Esophagus squamous epithelium (tissue), 5 donors: ENCODE measurements at regions not wholly inside any gene's neighbourhood (a gene's known extent, or its start where the extent isn't known, plus 50 kb on each side); places are given as distances from the start of the nearest gene placed in this dataset.
"Not testable (repeated sequence)": the region's sequence is repeated elsewhere in the genome, so short reads cannot be mapped to it uniquely, and the experiment has no call there.

Experiments used
- DNase-seq: peaks from one replicate; lab custom pipeline; 2025; lab: John Stamatoyannopoulos, UW
- H3K27ac ChIP-seq, 4 donors: fragments of 200-600 bp; sonication (generic); one replicate each; pipeline ENCODE4 v1.5.1; 2016 to 2019; ENCODE audit warnings: mild to moderate bottlenecking in 1 of 4
- H3K27me3 ChIP-seq, 4 donors: fragments of 200-600 bp; sonication (generic); 1 replicate in 3 of 4; 2 replicates in 1 of 4; pipeline versions ENCODE4 v1.5.1 to v1.6.0; 2017 to 2021; ENCODE audit warnings: antibody characterized with exemption in 1 of 4
- H3K36me3 ChIP-seq, 3 donors: fragments of 200-600 bp; sonication (generic); one replicate each; pipeline ENCODE4 v1.5.1; 2016 to 2019
- H3K4me1 ChIP-seq, 3 donors: fragments of 200-600 bp; sonication (generic); one replicate each; pipeline ENCODE4 v1.5.1; 2017 to 2019
- H3K4me3 ChIP-seq, 4 donors: fragments of 200-600 bp; sonication (generic); 1 replicate in 3 of 4; 2 replicates in 1 of 4; pipeline ENCODE4 v1.5.1; 2016 to 2019; ENCODE audit warnings: mild to moderate bottlenecking in 2 of 4, moderate library complexity in 1 of 4
- H3K9me3 ChIP-seq, 3 donors: fragments of 200-600 bp; sonication (generic); one replicate each; pipeline ENCODE4 v1.5.1; 2016 to 2019
- CTCF ChIP-seq, 6 experiments: fragments of 450-650 bp in 4 of 6; fragments of 200-600 bp in 2 of 6; sonication (generic) in 2 of 6; IDR thresholded peaks; one replicate each; pipeline ENCODE4 v1.5.1; 2016 to 2019; ENCODE audit warnings: antibody characterized with exemption in 6 of 6, mild to moderate bottlenecking in 4 of 6, moderate library complexity in 4 of 6
- POLR2A ChIP-seq, 4 donors: fragments of 450-650 bp; IDR thresholded peaks; one replicate each; pipeline ENCODE4 v1.6.1; 2017; ENCODE audit warnings: antibody characterized with exemption in 4 of 4, mild to moderate bottlenecking in 4 of 4, moderate library complexity in 3 of 4
- WGBS, 2 donors: methylation state at CpG; one replicate each; pipeline ENCODE4 v1.1.5; 2018; 5-methylcytosine and 5-hydroxymethylcytosine counted together
- intact Hi-C: fragments of 100-400 bp; cut with DNase I; formaldehyde crosslinking; loops from one replicate; pipeline ENCODE4 v1.15.0; 2022
- donor health status: DM: yes; HTN: yes; CAD: no.

DNA sequence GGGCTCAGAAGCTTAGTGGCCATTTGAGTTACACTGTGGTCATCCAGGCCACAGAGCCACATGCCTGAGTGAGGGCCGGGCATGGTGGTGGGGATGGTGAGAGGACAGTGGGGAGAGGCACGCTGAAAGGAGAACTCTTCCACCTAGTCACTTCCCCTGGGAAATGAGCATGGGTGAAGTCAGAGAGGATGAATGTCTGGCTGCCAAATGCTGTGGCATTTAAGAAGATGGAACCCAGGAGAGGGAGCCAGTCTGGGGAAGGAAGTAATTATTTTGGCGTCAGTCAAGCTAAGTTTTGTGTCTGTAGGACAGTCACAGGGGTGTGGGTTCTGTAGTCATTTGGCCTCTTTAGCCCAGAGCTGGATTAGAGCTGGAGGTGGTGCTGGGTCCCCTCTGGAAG, 86.0 kb upstream of the PODXL start:
- Histone ChIP-seq H3K36me3 (no peaks in the 10 kb centered on the region), H3K9me3 (no peaks in the 10 kb centered on the region), H3K27ac (no peak overlapping the region), H3K4me3 (no peak overlapping the region), H3K4me1 (no peaks in the 10 kb centered on the region), H3K27me3 (no peaks in the 10 kb centered on the region)
- no peak for TF ChIP-seq CTCF (IDR thresholded peaks at IDR 0.05)
- TF ChIP-seq POLR2A (IDR thresholded peaks at IDR 0.05): no peak
- 37 to 44% methylated on average over 2 to 3 of the region's 3 CpGs for WGBS, 2 donors
- intact Hi-C loops: no loop called here
- DNase-seq: no peak

DNA sequence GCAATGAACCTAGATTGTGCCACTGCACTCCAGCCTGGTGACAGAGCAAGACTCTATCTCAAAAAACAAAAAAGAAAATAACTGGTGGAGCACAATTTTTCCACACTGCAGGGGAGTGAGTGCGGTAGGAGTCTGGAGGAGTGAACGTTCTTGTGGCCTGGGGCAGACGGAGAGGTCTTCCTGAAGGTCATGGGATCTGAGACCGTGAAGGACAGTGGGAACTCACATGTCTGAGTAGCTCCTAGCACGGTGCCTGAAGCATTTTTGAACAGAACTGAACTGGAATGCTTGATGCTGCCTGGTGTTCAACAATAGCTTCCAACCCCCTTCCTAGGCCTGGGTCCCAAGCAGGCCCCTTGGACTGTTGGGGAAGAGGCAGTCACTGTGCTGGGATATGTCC, 84.3 kb upstream of the PODXL start:
- H3K27me3 ChIP-seq: no peaks in the 10 kb centered on the region
- no peaks in the 10 kb centered on the region for H3K9me3 ChIP-seq
- H3K27ac ChIP-seq: no peak overlapping the region
- 72 to 80% methylated on average over 5 of the region's 5 CpGs for WGBS, 2 donors
- H3K4me3 ChIP-seq: no peak overlapping the region
- H3K4me1 ChIP-seq: no peaks in the 10 kb centered on the region
- TF ChIP-seq CTCF (IDR thresholded peaks at IDR 0.05): no peak
- TF ChIP-seq POLR2A (IDR thresholded peaks at IDR 0.05): no peak
- no peak for DNase-seq
- no peaks in the 10 kb centered on the region for H3K36me3 ChIP-seq
- intact Hi-C loops: no loop called here

DNA sequence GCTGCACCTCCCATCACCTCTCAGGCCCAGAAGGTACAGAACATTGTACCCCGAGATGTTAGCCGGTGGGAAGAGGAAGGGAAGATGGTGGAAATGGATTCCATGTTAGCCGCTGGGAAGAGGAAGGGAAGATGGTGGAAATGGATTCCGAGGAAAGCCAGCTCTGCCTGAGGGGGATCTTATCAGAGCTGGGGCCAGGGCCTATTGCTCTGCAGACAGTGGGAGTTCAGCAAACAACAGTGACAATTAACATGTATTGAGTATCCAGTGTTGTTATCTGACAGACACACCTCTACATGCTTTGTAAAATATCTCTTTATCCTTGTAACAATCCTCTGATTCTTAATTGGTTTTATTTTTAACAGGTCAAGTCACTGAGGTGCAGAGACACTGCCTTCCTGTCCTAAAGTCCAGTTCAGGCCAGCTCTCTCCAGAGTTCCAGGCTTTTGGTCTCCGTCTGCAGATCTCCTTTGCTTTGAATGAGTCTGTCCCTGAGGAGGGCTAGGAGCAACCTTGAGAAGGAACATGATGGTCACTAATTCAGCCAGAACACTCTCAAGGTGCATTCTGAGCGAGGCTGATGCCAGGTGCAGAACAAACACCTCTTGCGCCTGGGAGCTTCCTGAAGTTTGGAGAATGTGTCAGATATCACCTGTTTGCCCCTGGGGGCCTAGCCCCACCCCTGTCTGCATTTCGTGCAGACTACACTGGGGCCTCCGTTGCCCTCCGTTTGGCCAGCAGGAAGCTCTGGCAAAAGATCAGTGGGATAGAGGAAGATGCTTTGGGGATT, 82.4 kb upstream of the PODXL start:
- no peak for TF ChIP-seq POLR2A (IDR thresholded peaks at IDR 0.05)
- TF ChIP-seq CTCF (IDR thresholded peaks at IDR 0.05): no peak
- Histone ChIP-seq H3K9me3 (no peaks in the 10 kb centered on the region), H3K36me3 (no peaks in the 10 kb centered on the region), H3K27ac (no peak overlapping the region), H3K4me1 (peaks cover 0 to under 1% (median 0%) of the 10 kb centered on the region in 3 donors), H3K4me3 (no peak overlapping the region), H3K27me3 (no peaks in the 10 kb centered on the region)
- WGBS, 2 donors: 66 to 86% methylated on average over 5 to 9 of the region's 10 CpGs
- no peak for DNase-seq
- intact Hi-C loops: no loop called here

- H3K9me3 ChIP-seq: no peaks in the 10 kb centered on the region
- no peaks in the 10 kb centered on the region for H3K36me3 ChIP-seq
- 68 to 83% methylated on average over 1 to 2 of the region's 8 CpGs for WGBS, 2 donors
- no peak for DNase-seq
- no peaks in the 10 kb centered on the region for H3K27me3 ChIP-seq
- TF ChIP-seq POLR2A (IDR thresholded peaks at IDR 0.05) (no peak), CTCF (IDR thresholded peaks at IDR 0.05) (no peak)
- intact Hi-C loops: no loop called here
- peaks cover 0 to 6% (median 0%) of the 10 kb centered on the region in 3 donors for H3K4me1 ChIP-seq
- no peak overlapping the region for H3K27ac ChIP-seq
- H3K4me3 ChIP-seq: no peak overlapping the region
These were observed 81.4 kb upstream of the PODXL start for GRCh38 chr7:131637859-131638258.

DNA sequence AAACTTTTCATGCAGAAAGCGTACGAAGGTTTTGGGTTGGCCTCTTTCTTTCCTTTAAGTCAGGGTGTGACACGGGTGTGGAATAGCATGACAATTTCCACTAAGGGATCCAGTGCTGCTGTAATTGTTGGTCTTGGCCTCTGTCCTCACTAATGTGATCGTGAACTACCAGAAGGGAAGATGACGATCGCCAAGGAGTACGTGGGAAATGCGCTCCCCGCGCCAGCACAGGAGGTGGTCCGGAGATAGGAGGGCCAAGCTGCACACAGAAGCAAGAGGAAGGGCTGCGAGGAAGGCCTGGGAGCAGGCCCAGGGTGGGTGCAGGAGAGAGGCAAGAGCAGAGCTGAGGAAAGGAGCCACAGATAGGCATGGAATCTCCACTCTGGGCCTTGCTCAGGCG, 79.7 kb upstream of the PODXL start:
- H3K27ac ChIP-seq: no peak overlapping the region
- no peak for TF ChIP-seq POLR2A (IDR thresholded peaks at IDR 0.05)
- TF ChIP-seq CTCF (IDR thresholded peaks at IDR 0.05): no peak
- no peaks in the 10 kb centered on the region for H3K36me3 ChIP-seq
- WGBS, 2 donors: 81 to 84% methylated on average over 12 to 13 of the region's 13 CpGs
- H3K27me3 ChIP-seq: no peaks in the 10 kb centered on the region
- H3K4me1 ChIP-seq: peaks cover 0 to 6% (median 0%) of the 10 kb centered on the region in 3 donors
- H3K9me3 ChIP-seq: no peaks in the 10 kb centered on the region
- no peak for DNase-seq
- intact Hi-C loops: no loop called here
- no peak overlapping the region for H3K4me3 ChIP-seq

DNA sequence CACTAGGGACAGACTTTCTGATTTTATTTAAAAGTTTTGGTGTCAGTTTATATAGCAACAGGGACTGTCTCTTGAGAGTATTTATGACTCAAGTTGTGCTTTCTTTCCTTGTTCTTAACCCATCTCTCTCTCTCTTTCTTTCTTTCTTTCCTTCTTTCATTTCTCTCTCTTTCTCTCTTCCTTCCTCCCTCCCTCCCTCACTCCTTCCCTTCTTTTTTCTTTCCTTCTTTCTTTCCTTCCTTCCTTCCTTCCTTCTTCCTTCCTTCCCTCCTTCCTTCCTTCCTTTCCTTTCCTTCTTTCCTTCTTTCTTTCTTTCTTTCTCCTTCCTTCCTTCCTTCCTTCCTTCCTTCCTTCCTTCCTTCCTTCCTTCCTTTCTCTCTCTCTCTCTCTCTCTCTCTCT, 77.8 kb upstream of the PODXL start:
- H3K27me3 ChIP-seq: peaks cover 0 to 12% (median 0%) of the 10 kb centered on the region in 4 donors
- H3K27ac ChIP-seq, intact Hi-C loops, DNase-seq, H3K36me3 ChIP-seq, H3K4me3 ChIP-seq, H3K9me3 ChIP-seq: not testable (repeated sequence)
- peaks cover 0 to 15% (median 0%) of the 10 kb centered on the region in 3 donors for H3K4me1 ChIP-seq
